Epithelial cell of proximal tubule (primary cell): ENCODE measurements at regions not wholly inside any gene's neighbourhood (a gene's known extent, or its start where the extent isn't known, plus 50 kb on each side); places are given as distances from the start of the nearest gene placed in this dataset.

ENCODE experiments used
- DNase-seq: peaks from one replicate; pipeline ENCODE4 v3.0.0-alpha.2; 2011; ENCODE audit warnings: low read depth
- H3K4me3 ChIP-seq: 2 replicates; pipeline ENCODE4 v1.5.1; 2011; ENCODE audit warnings: low read depth, mild to moderate bottlenecking, low read length
- TF ChIP-seq, protein P1 (sequence below): conservative IDR thresholded peaks from 2 replicates; pipeline ENCODE4 v1.5.1; 2012; ENCODE audit warnings: low read depth, mild to moderate bottlenecking, low read length

DNA sequence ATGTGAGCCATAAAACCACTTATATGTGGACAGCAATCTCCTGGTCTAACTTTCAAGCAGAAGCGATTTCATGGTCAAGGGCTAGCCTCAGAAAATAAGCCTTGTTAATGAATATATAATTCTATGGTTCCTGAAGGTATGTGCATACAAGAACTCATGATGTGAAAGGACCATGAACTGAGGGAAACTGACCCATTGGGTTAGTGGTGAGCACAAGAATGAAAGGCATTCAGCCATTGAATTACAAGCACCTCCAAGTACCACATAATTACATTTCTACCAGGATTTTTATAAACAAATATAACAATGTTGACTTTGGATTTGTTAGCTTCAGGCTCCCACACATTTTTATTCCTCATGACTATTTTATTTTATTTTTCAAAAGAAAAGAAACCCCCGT, 459.0 kb downstream of the TLE4 start:
- DNase-seq = no peak
- TF ChIP-seq, protein P1, sequence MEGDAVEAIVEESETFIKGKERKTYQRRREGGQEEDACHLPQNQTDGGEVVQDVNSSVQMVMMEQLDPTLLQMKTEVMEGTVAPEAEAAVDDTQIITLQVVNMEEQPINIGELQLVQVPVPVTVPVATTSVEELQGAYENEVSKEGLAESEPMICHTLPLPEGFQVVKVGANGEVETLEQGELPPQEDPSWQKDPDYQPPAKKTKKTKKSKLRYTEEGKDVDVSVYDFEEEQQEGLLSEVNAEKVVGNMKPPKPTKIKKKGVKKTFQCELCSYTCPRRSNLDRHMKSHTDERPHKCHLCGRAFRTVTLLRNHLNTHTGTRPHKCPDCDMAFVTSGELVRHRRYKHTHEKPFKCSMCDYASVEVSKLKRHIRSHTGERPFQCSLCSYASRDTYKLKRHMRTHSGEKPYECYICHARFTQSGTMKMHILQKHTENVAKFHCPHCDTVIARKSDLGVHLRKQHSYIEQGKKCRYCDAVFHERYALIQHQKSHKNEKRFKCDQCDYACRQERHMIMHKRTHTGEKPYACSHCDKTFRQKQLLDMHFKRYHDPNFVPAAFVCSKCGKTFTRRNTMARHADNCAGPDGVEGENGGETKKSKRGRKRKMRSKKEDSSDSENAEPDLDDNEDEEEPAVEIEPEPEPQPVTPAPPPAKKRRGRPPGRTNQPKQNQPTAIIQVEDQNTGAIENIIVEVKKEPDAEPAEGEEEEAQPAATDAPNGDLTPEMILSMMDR = no peak
- H3K4me3 ChIP-seq = no peak overlapping the region

GRCh38 chr9:80028501-80028900, 456.7 kb downstream of the TLE4 start:
- DNase-seq = no peak
- H3K4me3 ChIP-seq = no peak overlapping the region
- TF ChIP-seq, protein P1 = no peak

DNA sequence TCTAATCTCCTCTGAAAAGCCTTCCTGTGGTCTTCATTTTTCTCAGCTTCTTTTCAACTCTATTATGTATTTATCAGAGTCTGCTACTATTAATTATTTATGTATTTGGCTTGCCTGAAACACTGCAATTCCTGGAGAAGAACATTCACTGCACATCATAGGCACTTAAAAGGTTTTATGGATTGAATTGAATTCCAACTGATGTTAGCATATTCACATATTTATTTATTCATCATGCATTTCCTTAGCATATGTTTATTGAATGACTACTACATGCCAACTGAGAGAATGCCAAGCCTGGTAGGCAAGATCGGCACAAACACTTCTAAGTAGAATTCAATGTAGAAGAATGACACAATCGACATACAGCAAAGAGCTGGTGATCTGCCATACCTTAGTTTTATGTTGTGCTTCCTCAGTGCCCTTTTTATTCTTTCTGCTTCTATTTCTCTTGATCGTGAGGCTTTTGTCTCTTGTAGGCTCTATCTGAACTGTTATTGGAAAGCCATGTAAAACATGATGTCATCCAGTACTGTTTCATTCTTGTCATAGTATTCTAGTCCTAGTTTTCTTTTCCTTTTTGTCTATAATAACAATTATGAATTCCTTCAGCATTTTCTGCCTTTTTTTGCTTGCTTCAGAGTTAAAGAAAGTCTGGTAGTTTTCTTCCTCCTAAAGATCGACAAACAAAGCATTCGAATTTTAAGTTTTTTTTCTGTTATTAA, 454.2 kb downstream of the TLE4 start:
- H3K4me3 ChIP-seq = no peak overlapping the region
- TF ChIP-seq, protein P1 = no peak
- no peak for DNase-seq

DNA sequence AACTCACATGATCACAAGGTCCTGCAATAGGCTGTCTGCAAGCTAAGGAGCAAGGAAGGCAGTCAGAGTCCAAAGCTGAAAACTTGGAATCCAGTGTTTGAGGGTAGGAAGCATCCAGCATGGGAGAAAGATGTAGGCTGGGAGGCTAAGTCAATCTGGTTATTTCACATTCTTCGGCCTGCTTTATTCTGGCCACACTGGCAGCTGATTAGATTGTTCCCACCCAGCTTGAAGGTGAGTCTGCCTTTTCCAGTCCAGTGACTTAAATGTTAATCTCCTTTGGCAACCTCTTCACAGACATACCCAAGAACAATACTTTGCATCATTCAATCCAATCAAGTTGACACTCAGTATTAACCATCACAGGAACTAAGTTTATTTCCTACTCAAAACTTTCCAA, 453.4 kb downstream of the TLE4 start:
- DNase-seq = no peak
- TF ChIP-seq, protein P1 = no peak
- H3K4me3 ChIP-seq = no peak overlapping the region

- TF ChIP-seq, protein P1 = no peak
- DNase-seq = no peak
- H3K4me3 ChIP-seq = no peak overlapping the region
Measured at GRCh38 chr9:80020530-80020929, 448.8 kb downstream of the TLE4 start.

GRCh38 chr9:80020056-80020455, 448.3 kb downstream of the TLE4 start:
- DNase-seq = no peak
- TF ChIP-seq, protein P1 = no peak
- no peak overlapping the region for H3K4me3 ChIP-seq

DNA sequence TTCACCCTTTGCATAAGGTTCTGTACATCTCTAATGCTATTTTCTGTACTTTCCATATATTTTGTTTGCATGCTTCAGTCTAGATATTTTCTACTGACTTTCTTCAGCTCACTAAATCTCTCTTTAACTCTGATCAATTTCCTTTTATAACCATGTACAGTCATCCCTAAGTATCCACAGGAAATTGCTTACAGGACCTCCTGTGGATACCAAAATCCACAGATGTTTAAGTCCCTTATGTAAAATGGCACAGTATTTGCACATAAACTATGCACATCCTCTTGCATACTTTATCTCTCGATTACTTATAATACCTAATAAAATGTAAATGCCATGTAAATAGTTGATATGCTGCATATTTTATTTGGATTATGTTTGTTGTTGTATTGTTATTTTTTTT, 442.1 kb downstream of the TLE4 start:
- DNase-seq = no peak
- TF ChIP-seq, protein P1 = no peak
- H3K4me3 ChIP-seq = no peak overlapping the region
